ENCODE measurements at regions not wholly inside any gene's neighbourhood (a gene's known extent, or its start where the extent isn't known, plus 50 kb on each side); places are given as distances from the start of the nearest gene placed in this dataset.

DNA sequence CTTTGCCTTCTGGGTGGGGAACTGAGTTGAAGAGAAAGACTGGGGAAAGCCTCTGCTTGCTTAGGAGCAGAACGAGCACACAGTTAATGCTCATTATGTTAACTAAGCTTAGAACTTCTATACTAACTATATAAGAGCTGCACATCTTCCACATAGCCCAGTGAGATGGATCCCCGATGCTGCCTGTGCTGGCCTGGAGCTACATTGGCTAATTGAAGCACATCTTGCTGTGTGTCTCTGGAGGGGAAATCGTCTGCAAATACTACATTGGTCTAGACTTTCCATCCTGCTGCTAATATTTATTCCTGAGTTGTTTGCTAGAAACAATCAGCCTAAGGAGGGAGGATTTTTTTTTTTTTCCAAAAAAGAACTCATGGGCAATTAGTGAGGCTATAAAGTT is 406.3 kb downstream of the HAPSTR1 start:
- Histone ChIP-seq H3K27ac (ENCODE audit: low read depth, low read length) (no peak overlapping the region), H3F3A (ENCODE audit: control insufficient read depth, insufficient read depth) (no peaks in the 10 kb centered on the region), H3K9me2 (replicated peaks; ENCODE audit: control insufficient read depth, low read length) (no peaks in the 10 kb centered on the region), H3K4me2 (ENCODE audit: low read length) (no peak overlapping the region), H4K20me1 (ENCODE audit: control insufficient read depth, insufficient read depth, low read depth, low read length) (no peaks in the 10 kb centered on the region), H3K4me1 (ENCODE audit: control insufficient read depth, low read length) (no peaks in the 10 kb centered on the region), H3K36me3 (ENCODE audit: control insufficient read depth, low read length) (no peaks in the 10 kb centered on the region), H3K79me2 (ENCODE audit: control insufficient read depth, low read length) (no peaks in the 10 kb centered on the region), H3K27me3 (ENCODE audit: control insufficient read depth, low read length) (no peaks in the 10 kb centered on the region), H3K9me3 (ENCODE audit: control insufficient read depth, insufficient read depth, low read length) (no peaks in the 10 kb centered on the region), H3K4me3 (ENCODE audit: low read length) (no peak overlapping the region)
- TF ChIP-seq CTCF (IDR thresholded peaks at IDR 0.05; ENCODE audit: low read depth, low read length, poor library complexity, severe bottlenecking): no peak
- TF ChIP-seq EZH2phosphoT487 (IDR thresholded peaks at IDR 0.05; ENCODE audit: borderline replicate concordance, low read length): no peak

- H3K4me1 ChIP-seq (ENCODE audit: control insufficient read depth, low read length): no peaks in the 10 kb centered on the region
- H3K36me3 ChIP-seq (ENCODE audit: control insufficient read depth, low read length): no peaks in the 10 kb centered on the region
- no peak overlapping the region for H3K27ac ChIP-seq (ENCODE audit: low read depth, low read length)
- TF ChIP-seq CTCF (IDR thresholded peaks at IDR 0.05; ENCODE audit: low read depth, low read length, poor library complexity, severe bottlenecking) (no peak), EZH2phosphoT487 (IDR thresholded peaks at IDR 0.05; ENCODE audit: borderline replicate concordance, low read length) (no peak)
- H3K27me3 ChIP-seq (ENCODE audit: control insufficient read depth, low read length): no peaks in the 10 kb centered on the region
- H3K9me2 ChIP-seq (replicated peaks; ENCODE audit: control insufficient read depth, low read length): no peaks in the 10 kb centered on the region
- no peak overlapping the region for H3K4me3 ChIP-seq (ENCODE audit: low read length)
- no peaks in the 10 kb centered on the region for H3K9me3 ChIP-seq (ENCODE audit: control insufficient read depth, insufficient read depth, low read length)
- no peaks in the 10 kb centered on the region for H3K79me2 ChIP-seq (ENCODE audit: control insufficient read depth, low read length)
- no peak overlapping the region for H3K4me2 ChIP-seq (ENCODE audit: low read length)
- no peaks in the 10 kb centered on the region for H3F3A ChIP-seq (ENCODE audit: control insufficient read depth, insufficient read depth)
- no peaks in the 10 kb centered on the region for H4K20me1 ChIP-seq (ENCODE audit: control insufficient read depth, insufficient read depth, low read depth, low read length)
These were observed 408.6 kb downstream of the HAPSTR1 start for GRCh38 chr16:9499941-9500593.

DNA sequence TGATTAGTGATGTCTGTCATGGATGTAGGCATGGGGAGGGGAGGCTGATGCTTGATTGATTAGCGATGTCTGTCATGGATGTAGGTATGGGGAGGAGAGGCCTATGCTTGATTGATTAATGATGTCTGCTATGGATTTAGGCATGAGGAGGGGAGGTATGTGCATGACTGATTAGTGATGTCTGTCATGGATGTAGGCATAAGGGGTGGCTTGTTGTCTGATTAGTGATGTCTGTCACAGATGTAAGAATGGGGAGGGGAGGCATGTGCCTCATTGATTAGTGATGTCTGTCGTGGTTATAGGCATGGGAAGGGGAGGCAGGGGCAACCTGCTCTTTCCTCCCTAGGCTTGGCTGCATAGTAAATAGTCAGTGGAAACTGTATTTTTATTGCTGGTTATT is 409.4 kb downstream of the HAPSTR1 start:
- Histone ChIP-seq H3K4me2 (ENCODE audit: low read length) (no peak overlapping the region), H3K9me3 (ENCODE audit: control insufficient read depth, insufficient read depth, low read length) (no peaks in the 10 kb centered on the region), H3K27me3 (ENCODE audit: control insufficient read depth, low read length) (no peaks in the 10 kb centered on the region), H3K27ac (ENCODE audit: low read depth, low read length) (no peak overlapping the region), H3K4me1 (ENCODE audit: control insufficient read depth, low read length) (no peaks in the 10 kb centered on the region), H3K79me2 (ENCODE audit: control insufficient read depth, low read length) (no peaks in the 10 kb centered on the region), H3F3A (ENCODE audit: control insufficient read depth, insufficient read depth) (no peaks in the 10 kb centered on the region), H3K36me3 (ENCODE audit: control insufficient read depth, low read length) (no peaks in the 10 kb centered on the region), H4K20me1 (ENCODE audit: control insufficient read depth, insufficient read depth, low read depth, low read length) (no peaks in the 10 kb centered on the region), H3K9me2 (replicated peaks; ENCODE audit: control insufficient read depth, low read length) (no peaks in the 10 kb centered on the region), H3K4me3 (ENCODE audit: low read length) (no peak overlapping the region)
- TF ChIP-seq EZH2phosphoT487 (IDR thresholded peaks at IDR 0.05; ENCODE audit: borderline replicate concordance, low read length) (no peak), CTCF (IDR thresholded peaks at IDR 0.05; ENCODE audit: low read depth, low read length, poor library complexity, severe bottlenecking) (no peak)

All from DOHH2 (cell line).